GM03348 (cell line): ENCODE measurements at regions not wholly inside any gene's neighbourhood (a gene's known extent, or its start where the extent isn't known, plus 50 kb on each side); places are given as distances from the start of the nearest gene placed in this dataset.
"Not testable (repeated sequence)": the region's sequence is repeated elsewhere in the genome, so short reads cannot be mapped to it uniquely, and the experiment has no call there.

ENCODE experiments used
- DNase-seq: peaks from one replicate; pipeline ENCODE4 v3.0.0; 2012; ENCODE audit warnings: low spot score

GRCh38 chr9:90156318-90156717, 486.3 kb downstream of the DIRAS2 start:
- no peak for DNase-seq

DNA sequence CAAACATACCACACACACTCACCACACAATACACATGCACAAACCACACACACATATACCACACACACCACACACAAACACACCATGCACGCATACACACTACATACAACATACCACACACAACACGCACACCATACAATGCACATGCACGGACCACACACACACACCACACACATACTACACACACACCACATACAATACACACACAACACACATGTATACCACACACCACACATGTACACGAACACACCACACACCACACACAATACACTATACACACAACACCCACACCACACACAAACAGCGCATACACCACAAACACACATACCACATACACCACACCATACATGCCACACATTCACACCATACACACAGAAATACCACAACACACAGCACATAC, 480.3 kb downstream of the DIRAS2 start:
- DNase-seq: no peak

DNA sequence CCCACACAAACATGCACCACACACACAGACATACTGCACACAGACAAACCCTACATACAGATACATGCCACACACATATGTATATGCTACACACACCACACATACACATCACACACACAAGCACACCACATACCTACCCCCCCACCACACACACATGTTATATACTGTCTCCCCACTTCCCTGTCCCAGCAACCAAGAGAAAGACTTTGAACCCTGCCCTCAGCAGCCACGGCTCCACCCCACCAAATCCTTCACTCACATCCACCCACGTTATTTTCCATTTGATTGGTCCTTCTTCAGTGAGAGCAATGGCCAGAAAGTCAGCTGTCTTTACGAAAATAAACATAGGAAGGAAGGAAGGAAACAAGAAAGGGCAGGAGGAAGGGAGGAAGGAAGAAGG, 479.8 kb downstream of the DIRAS2 start:
- DNase-seq: no peak

- DNase-seq: no peak
Observed at GRCh38 chr9:90165281-90165680, 477.3 kb downstream of the DIRAS2 start.

DNA sequence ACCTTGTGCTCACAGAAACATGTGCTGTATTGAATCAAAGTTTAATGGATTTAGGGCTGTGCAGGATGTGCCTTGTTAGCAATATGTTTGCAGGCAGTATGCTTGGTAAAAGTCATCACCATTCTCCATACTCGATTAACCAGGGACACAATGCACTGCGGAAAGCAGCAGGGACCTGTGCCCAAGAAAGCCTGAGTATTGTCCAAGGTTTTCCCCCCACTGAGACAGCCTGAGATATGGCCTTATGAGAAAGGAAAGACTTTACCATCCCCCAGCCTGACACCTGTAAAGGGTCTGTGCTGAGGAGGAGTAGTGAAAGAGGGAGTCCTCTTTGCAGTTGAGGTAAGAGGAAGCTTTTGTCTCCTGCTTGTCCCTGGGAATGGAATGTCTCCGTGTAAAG, 476.2 kb downstream of the DIRAS2 start:
- DNase-seq: not testable (repeated sequence)

GRCh38 chr9:90167914-90168313, 474.7 kb downstream of the DIRAS2 start:
- DNase-seq: no peak

GRCh38 chr9:90169490-90169889, 473.1 kb downstream of the DIRAS2 start:
- no peak for DNase-seq

DNA sequence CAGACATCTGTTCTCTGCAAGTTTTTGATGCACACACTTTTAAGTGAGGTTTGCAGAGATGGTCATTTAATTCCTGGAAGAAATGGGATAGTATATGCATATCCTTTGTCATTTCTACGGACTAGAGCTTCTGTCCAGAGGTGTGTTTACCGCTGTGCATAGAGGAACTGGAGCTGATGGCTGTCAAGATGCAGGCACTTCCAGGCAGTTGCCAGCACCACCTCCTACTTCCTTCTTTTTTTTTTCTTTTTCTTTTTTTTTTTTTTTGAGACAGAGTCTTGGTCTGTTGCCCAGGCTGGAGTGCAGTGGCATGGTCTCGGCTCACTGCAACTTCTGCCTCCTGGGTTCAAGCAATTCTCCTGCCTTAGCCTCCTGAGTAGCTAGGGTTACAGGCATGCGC, 468.7 kb downstream of the DIRAS2 start:
- DNase-seq: not testable (repeated sequence)

DNA sequence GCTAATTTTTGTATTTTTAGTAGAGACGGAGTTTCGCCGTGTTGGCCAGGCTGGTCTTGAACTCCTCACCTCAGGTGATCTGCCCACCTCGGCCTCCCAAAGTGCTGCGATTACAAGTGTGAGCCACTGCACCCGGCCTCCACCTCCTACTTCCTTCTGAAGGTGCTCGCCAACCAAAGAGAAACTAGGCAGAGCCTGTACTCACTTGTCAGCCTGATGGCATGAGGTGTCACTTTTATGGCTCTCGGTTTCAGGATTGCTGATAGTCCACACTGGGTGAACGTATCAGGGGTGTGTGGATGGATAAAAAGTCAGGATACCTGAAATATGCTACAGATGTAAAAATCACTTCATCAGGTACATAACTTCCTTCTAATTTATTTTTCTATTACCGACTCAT, 468.3 kb downstream of the DIRAS2 start:
- DNase-seq: not testable (repeated sequence)

- DNase-seq: no peak
Observed at GRCh38 chr9:90175257-90175656, 467.4 kb downstream of the DIRAS2 start.

DNA sequence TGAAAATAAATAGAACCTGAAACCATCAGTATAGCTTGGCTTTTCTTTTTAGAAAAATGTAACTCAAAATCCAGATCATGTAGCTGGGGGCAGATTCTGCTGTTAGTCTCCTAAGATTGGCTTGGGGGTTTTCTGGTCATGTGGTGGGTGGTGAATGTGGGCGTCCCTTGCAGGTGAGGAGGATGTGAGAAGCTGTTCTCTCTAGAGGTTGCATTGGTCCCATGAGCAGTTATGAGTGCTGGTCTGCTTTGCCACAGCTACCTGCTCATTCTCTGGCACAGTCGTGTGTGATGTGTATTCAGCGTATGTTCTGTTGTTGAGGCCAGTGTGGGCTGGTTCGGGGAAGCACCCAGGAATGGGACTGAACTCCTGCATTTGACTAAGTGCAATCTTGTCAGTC, 466.8 kb downstream of the DIRAS2 start:
- DNase-seq: no peak

GRCh38 chr9:90176901-90177300, 465.7 kb downstream of the DIRAS2 start:
- DNase-seq: no peak

DNA sequence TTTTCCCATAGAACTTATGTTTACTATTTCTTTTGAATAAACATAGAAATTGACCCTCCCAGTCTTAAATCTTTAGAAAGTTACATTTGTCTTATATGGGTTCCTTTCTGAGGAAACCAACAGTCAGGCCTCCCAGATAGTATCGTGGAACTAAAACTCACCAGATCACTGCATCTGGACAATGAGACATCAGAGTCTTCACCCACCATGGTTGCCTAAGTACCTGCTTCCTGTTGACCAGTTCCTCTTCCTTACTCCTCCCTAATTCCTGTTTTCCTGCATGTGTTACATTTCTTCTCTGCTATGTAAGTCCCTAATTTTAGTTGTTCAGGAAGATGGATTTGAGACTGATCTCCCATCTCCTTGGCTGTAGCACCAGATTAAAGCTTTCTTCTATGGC, 462.2 kb downstream of the DIRAS2 start:
- no peak for DNase-seq

- no peak for DNase-seq
Observed at GRCh38 chr9:90188656-90189055, 454.0 kb downstream of the DIRAS2 start.

DNA sequence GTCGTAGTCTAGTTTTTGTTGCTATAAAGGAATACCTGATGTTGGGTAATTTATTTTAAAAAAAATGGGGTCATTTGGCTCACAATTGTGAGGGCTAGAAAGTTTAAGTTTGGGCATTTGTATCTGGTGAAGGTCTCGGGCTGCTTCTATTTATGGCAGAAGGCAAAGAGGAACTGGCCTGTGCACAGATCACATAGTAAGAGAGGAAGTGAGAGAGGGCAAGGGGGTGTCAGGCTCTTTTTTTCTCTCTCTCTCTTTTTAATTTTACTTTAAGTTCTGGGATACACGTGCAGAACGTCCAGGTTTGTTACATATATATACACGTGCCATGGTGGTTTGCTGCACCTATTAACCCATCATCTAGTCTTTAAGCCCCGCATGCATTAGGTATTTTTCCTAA, 453.3 kb downstream of the DIRAS2 start:
- no peak for DNase-seq

- not testable (repeated sequence) for DNase-seq
Observed at GRCh38 chr9:90192465-90192864, 450.2 kb downstream of the DIRAS2 start.

GRCh38 chr9:90198956-90199355, 443.7 kb downstream of the DIRAS2 start:
- DNase-seq: no peak

DNA sequence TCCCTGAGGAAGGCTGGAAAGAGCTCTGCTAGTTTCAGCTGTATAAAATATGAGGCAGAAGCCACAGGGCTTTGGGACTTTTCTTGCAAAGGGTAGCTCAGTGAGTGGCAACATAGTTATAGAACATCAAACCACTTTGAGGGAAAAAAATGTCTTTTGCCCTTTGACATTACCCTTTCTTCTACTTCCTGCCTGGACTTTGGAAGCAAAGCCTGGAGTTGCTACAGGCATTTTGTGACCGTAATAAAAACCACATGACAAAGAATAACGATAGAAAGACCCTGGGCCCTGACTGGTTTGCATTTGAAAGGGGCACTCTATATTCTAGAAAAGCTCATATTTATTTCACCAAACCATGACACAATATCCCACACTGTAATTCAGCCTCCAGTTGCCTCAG, 440.9 kb downstream of the DIRAS2 start:
- no peak for DNase-seq

DNA sequence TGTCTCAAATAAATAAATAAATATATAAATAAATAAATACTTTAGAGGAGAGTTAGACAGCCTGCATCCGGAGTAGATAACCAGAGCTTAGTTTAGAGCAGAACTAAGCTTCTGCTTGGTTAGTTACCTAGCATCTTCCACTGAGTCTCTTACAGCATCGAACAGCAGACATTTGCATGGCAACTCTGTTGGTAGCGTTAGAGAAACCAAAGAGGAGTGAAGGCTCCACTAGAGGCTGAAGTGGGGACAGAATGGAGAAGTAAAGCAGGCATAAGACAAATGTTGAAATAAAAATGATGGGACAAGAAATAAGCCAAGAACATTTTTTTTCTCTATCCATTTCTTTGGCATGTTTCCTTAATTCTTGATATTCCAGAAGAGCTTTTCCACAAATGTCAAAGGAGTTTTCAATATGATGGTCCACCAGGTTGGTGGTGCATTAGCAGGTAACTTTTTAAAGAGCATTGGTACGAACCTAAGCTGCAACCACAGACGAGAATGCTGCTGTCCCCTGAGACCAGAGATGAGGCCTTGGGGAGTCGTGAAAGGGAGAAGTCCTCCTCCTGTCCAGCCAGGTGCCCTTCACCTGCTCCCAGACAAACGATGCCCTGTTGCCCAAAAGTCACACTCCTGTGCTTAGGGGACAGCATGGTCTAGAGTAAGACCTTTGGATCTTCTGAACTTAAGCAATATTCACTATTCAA, 438.3 kb downstream of the DIRAS2 start:
- no peak for DNase-seq

- not testable (repeated sequence) for DNase-seq
Observed at GRCh38 chr9:90213045-90213444, 429.6 kb downstream of the DIRAS2 start.

GRCh38 chr9:90219548-90220118, 423.0 kb downstream of the DIRAS2 start:
- no peak for DNase-seq

GRCh38 chr9:90221899-90222298, 420.7 kb downstream of the DIRAS2 start:
- not testable (repeated sequence) for DNase-seq

- not testable (repeated sequence) for DNase-seq
Observed at GRCh38 chr9:90226839-90227338, 415.7 kb downstream of the DIRAS2 start.

DNA sequence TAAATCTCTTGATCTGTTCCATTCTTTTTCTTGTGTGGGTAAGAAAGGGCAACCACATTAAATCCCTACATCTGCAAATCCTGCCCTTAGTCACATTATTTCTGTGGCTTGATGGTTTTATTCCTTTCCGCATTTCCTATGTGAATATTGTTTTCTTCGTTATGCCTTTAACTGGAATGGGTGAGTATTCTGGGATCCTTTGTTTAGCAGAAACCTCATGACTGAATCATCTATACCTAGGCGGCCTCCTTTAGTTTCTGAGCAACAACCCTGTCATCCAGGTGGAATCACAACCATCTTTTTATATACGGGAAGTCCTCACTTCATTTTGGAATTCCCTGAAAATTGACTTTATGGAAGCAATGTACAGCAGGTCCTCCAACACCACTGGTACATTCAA, 409.5 kb downstream of the DIRAS2 start:
- not testable (repeated sequence) for DNase-seq
